ENCODE measurements at regions not wholly inside any gene's neighbourhood (a gene's known extent, or its start where the extent isn't known, plus 50 kb on each side); places are given as distances from the start of the nearest gene placed in this dataset.
"Not testable (repeated sequence)": the region's sequence is repeated elsewhere in the genome, so short reads cannot be mapped to it uniquely, and the experiment has no call there.

- H3K27me3 ChIP-seq (ENCODE audit: insufficient read depth, low read length); H3K27ac ChIP-seq (ENCODE audit: low read depth, low read length); intact Hi-C loops (cut with micrococcal nuclease); H3K36me3 ChIP-seq (ENCODE audit: insufficient read depth, low read length); DNase-seq; H3K27me3 Mint-ChIP-seq; H3K4me3 Mint-ChIP-seq; POLR2A ChIA-PET (ENCODE audit: partially characterized antibody); H3K36me3 Mint-ChIP-seq; H3K9me3 ChIP-seq (ENCODE audit: control insufficient read depth in 1 of 2, low read length in 2 of 2); H3K4me3 ChIP-seq (ENCODE audit: low read length in 2 of 2); H3K4me1 ChIP-seq (ENCODE audit: insufficient read depth, low read length); CTCF ChIA-PET (ENCODE audit: partially characterized antibody); H3K27ac Mint-ChIP-seq; H3K4me1 Mint-ChIP-seq; H3K9me3 Mint-ChIP-seq: not testable (repeated sequence)
Observed at GRCh38 chr2:90093571-90094270, 1402.2 kb downstream of the RPIA start.

- H3K9me3 Mint-ChIP-seq: not testable (repeated sequence)
Observed at GRCh38 chr2:90097617-90098016, 1406.1 kb downstream of the RPIA start.

DNA sequence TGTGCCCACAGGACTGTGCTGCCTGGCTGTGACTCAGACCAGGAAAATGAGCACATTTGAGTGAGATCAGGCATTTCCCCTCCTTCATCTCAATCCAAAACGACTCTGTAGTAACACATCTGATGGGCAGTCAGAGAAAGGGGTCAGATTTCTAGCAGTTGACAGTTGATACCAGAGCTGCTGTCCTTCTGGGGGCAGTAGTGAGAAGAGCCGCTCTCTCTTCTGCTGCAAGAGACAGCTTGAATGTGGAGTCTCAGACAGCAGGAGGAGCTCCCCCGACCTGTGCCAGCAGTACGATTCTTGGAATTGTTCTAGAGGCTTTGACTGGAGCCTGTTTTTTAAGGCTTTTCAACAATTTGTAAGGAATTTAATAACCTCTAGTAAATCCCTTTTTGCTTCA is 1413.7 kb downstream of the RPIA start:
- H3K27me3 Mint-ChIP-seq; H3K4me3 Mint-ChIP-seq; intact Hi-C loops (cut with micrococcal nuclease); DNase-seq; H3K9me3 Mint-ChIP-seq; POLR2A ChIA-PET (ENCODE audit: partially characterized antibody); H3K36me3 ChIP-seq (ENCODE audit: insufficient read depth, low read length); H3K4me1 ChIP-seq (ENCODE audit: insufficient read depth, low read length); H3K9me3 ChIP-seq (ENCODE audit: control insufficient read depth in 1 of 2, low read length in 2 of 2); H3K27ac Mint-ChIP-seq; H3K4me1 Mint-ChIP-seq; H3K27ac ChIP-seq (ENCODE audit: low read depth, low read length); H3K4me3 ChIP-seq (ENCODE audit: low read length in 2 of 2); H3K36me3 Mint-ChIP-seq; H3K27me3 ChIP-seq (ENCODE audit: insufficient read depth, low read length); CTCF ChIA-PET (ENCODE audit: partially characterized antibody): not testable (repeated sequence)

More at GRCh38 chr2:90097617-90098016, 1406.1 kb downstream of the RPIA start:
- H3K36me3 ChIP-seq (ENCODE audit: insufficient read depth, low read length); intact Hi-C loops (cut with micrococcal nuclease); H3K4me1 Mint-ChIP-seq; H3K27me3 ChIP-seq (ENCODE audit: insufficient read depth, low read length); DNase-seq; H3K27me3 Mint-ChIP-seq; H3K27ac Mint-ChIP-seq; CTCF ChIA-PET (ENCODE audit: partially characterized antibody); H3K4me3 ChIP-seq (ENCODE audit: low read length in 2 of 2); H3K4me1 ChIP-seq (ENCODE audit: insufficient read depth, low read length); H3K36me3 Mint-ChIP-seq; H3K9me3 ChIP-seq (ENCODE audit: control insufficient read depth in 1 of 2, low read length in 2 of 2); H3K27ac ChIP-seq (ENCODE audit: low read depth, low read length); POLR2A ChIA-PET (ENCODE audit: partially characterized antibody); H3K4me3 Mint-ChIP-seq: not testable (repeated sequence)

- CTCF ChIA-PET (ENCODE audit: partially characterized antibody); H3K9me3 Mint-ChIP-seq; intact Hi-C loops (cut with micrococcal nuclease); H3K36me3 Mint-ChIP-seq; DNase-seq; H3K4me1 ChIP-seq (ENCODE audit: insufficient read depth, low read length); POLR2A ChIA-PET (ENCODE audit: partially characterized antibody); H3K36me3 ChIP-seq (ENCODE audit: insufficient read depth, low read length); H3K27me3 Mint-ChIP-seq; H3K4me3 ChIP-seq (ENCODE audit: low read length in 2 of 2); H3K4me1 Mint-ChIP-seq; H3K27me3 ChIP-seq (ENCODE audit: insufficient read depth, low read length); H3K27ac Mint-ChIP-seq; H3K9me3 ChIP-seq (ENCODE audit: control insufficient read depth in 1 of 2, low read length in 2 of 2); H3K4me3 Mint-ChIP-seq; H3K27ac ChIP-seq (ENCODE audit: low read depth, low read length): not testable (repeated sequence)
Observed at GRCh38 chr2:90123409-90123808, 1431.9 kb downstream of the RPIA start.

DNA sequence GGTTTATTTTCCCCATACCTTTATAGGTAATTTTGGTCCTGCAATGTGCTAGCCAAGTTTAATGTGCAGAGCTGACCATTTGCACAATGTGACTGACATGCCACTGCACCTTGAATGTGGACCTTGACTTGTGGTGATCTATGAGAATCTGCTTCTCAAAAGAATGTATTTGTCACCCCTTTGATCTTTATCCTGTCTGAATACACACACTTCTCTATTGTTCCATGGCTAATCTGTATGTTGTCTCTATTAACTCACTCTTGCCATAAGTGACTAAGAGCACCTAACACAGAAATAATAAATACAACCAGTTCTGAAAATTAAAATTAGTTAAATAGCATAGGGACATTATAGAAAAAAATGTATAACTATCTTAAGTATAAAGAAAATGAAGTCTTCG is 1447.6 kb downstream of the RPIA start:
- H3K4me3 Mint-ChIP-seq; CTCF ChIA-PET (ENCODE audit: partially characterized antibody): not testable (repeated sequence)

DNA sequence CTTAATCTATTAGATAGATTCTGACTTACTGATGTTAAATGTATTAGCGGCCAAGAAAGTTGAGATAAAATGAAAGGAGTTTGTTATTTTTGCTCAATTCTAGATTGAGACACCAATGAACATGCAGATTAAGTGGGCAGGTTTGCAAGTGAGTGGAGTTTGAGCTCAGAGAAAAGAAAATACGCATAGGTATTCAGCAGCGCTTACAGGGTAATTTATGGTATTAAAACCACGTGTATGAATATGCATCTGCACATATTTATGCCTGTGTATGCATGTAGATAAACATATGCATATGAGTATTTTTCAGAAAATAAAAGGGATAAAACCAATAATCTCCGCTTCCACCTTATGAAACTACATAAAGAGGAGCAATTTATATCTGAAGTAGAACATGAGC is 1450.1 kb downstream of the RPIA start:
- H3K9me3 ChIP-seq (ENCODE audit: control insufficient read depth in 1 of 2, low read length in 2 of 2); H3K4me3 ChIP-seq (ENCODE audit: low read length in 2 of 2); H3K27ac ChIP-seq (ENCODE audit: low read depth, low read length); intact Hi-C loops (cut with micrococcal nuclease); H3K27me3 Mint-ChIP-seq; H3K27me3 ChIP-seq (ENCODE audit: insufficient read depth, low read length); H3K9me3 Mint-ChIP-seq; H3K4me1 Mint-ChIP-seq; CTCF ChIA-PET (ENCODE audit: partially characterized antibody); H3K4me1 ChIP-seq (ENCODE audit: insufficient read depth, low read length); POLR2A ChIA-PET (ENCODE audit: partially characterized antibody); H3K36me3 Mint-ChIP-seq; H3K36me3 ChIP-seq (ENCODE audit: insufficient read depth, low read length); H3K27ac Mint-ChIP-seq; DNase-seq; H3K4me3 Mint-ChIP-seq: not testable (repeated sequence)

More for the DNA sequence above, 1447.6 kb downstream of the RPIA start:
- H3K36me3 ChIP-seq (ENCODE audit: insufficient read depth, low read length); POLR2A ChIA-PET (ENCODE audit: partially characterized antibody); H3K27ac Mint-ChIP-seq; H3K4me1 Mint-ChIP-seq; H3K9me3 ChIP-seq (ENCODE audit: control insufficient read depth in 1 of 2, low read length in 2 of 2); H3K4me1 ChIP-seq (ENCODE audit: insufficient read depth, low read length); DNase-seq; intact Hi-C loops (cut with micrococcal nuclease); H3K36me3 Mint-ChIP-seq; H3K9me3 Mint-ChIP-seq; H3K4me3 ChIP-seq (ENCODE audit: low read length in 2 of 2); H3K27ac ChIP-seq (ENCODE audit: low read depth, low read length); H3K27me3 ChIP-seq (ENCODE audit: insufficient read depth, low read length); H3K27me3 Mint-ChIP-seq: not testable (repeated sequence)

- POLR2A ChIA-PET (ENCODE audit: partially characterized antibody); H3K36me3 ChIP-seq (ENCODE audit: insufficient read depth, low read length); H3K27ac Mint-ChIP-seq; H3K9me3 ChIP-seq (ENCODE audit: control insufficient read depth in 1 of 2, low read length in 2 of 2); DNase-seq; H3K27ac ChIP-seq (ENCODE audit: low read depth, low read length); H3K4me1 ChIP-seq (ENCODE audit: insufficient read depth, low read length); intact Hi-C loops (cut with micrococcal nuclease); H3K4me3 Mint-ChIP-seq; CTCF ChIA-PET (ENCODE audit: partially characterized antibody); H3K27me3 ChIP-seq (ENCODE audit: insufficient read depth, low read length); H3K36me3 Mint-ChIP-seq; H3K4me3 ChIP-seq (ENCODE audit: low read length in 2 of 2); H3K27me3 Mint-ChIP-seq; H3K4me1 Mint-ChIP-seq; H3K9me3 Mint-ChIP-seq: not testable (repeated sequence)
Observed at GRCh38 chr2:90151805-90152204, 1460.3 kb downstream of the RPIA start.

GRCh38 chr2:90170978-90171377 is 1479.5 kb downstream of the RPIA start:
- H3K36me3 Mint-ChIP-seq; intact Hi-C loops (cut with micrococcal nuclease); CTCF ChIA-PET (ENCODE audit: partially characterized antibody); H3K27ac ChIP-seq (ENCODE audit: low read depth, low read length); H3K4me1 Mint-ChIP-seq; H3K4me3 Mint-ChIP-seq; DNase-seq; H3K4me3 ChIP-seq (ENCODE audit: low read length in 2 of 2); H3K27ac Mint-ChIP-seq; H3K27me3 ChIP-seq (ENCODE audit: insufficient read depth, low read length); POLR2A ChIA-PET (ENCODE audit: partially characterized antibody); H3K36me3 ChIP-seq (ENCODE audit: insufficient read depth, low read length); H3K4me1 ChIP-seq (ENCODE audit: insufficient read depth, low read length); H3K9me3 ChIP-seq (ENCODE audit: control insufficient read depth in 1 of 2, low read length in 2 of 2); H3K27me3 Mint-ChIP-seq: not testable (repeated sequence)
- peaks cover 0 to 11% (median 1%) of the 10 kb centered on the region in 8 donors for H3K9me3 Mint-ChIP-seq

All from CD4-positive, alpha-beta memory T cell (primary cell).